ENCODE measurements at regions not wholly inside any gene's neighbourhood (a gene's known extent, or its start where the extent isn't known, plus 50 kb on each side); places are given as distances from the start of the nearest gene placed in this dataset.

DNA sequence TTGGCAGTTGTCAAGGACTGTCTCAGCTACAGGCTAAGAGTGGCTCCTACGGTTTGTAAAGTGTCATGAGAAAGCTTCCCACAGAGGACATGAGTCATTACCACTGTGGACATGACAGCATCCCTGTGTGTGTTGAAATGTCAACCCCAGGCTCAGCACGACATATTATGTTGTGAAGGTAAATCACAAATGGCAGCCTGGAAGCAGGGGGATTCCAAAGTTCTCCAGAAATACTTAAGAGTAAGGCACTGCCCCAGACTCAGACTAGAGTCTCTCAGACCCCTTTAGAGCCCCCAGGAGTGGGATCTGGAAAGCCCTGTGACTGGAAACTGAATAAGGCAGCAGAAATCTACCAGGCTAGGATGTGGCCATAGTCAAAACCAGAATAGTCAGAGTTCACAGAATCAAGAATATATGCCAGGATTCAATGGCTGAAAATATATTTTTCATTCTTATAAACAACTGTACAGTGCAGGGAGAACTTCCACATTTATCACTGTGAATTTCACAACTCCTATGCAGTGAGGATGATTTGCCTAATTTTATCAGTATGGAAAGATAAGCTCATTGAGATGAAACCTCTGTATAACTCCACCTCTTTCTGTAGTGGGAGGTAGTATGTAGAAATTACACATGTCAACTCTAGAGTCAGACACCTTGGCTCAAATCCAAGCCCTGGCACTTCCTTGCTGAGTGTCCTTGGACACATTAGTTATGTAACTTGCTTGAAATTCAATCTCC is 237.1 kb upstream of the CFAP20DC start:
- H3K4me1 ChIP-seq (replicated peaks in 1 of 2) = peaks cover 3 to 47% of the 10 kb centered on the region in 2 donors
- in situ Hi-C loops (cut with MboI; ENCODE audit: low pct_unique_long_range_greater_than_20kb in 2 of 9, low sequenced_read_pairs in 9 of 9, unreplicated experiment in 9 of 9) = no loop called here
- peak in 7 of 8 experiments; percentile 42 to 91 (median 77) for ATAC-seq (replicated peaks in 6 of 8)
- H3K4me3 ChIP-seq = no peak overlapping the region
- no peak overlapping the region for H3K27ac ChIP-seq
- WGBS, 10 experiments = 0 to 81% (median 37%) methylated on average over 1 to 2 of the region's 2 CpGs; no CpG with 5 or more reads in 4 of the 10 experiments

DNA sequence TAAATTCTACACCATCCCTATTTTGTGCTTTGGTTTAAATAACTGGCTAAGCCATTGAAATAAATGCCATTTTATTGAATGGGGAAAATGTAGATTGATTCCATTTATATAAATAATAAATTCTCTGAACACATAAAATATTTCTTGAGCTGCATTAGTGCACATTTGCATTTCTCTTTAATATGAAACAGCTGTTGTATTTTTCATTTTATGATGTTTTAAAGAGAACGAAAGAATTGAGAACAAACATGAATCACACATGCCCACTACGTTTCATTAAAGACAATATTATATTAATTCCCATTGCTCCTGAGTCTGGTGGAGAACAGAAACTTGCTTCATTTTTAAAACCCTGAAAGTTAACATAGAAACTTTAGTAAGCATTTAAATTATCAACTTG is 235.7 kb upstream of the CFAP20DC start:
- Histone ChIP-seq H3K4me3 (no peak overlapping the region), H3K4me1 (replicated peaks in 1 of 2) (peaks cover 3 to 47% of the 10 kb centered on the region in 2 donors), H3K27ac (no peak overlapping the region)
- WGBS, 10 experiments = 0 to 100% (median 88%) methylated on average over 1 to 2 of the region's 2 CpGs
- ATAC-seq (replicated peaks in 6 of 8) = peak in 2 of 8 experiments; percentile 13 to 52
- in situ Hi-C loops (cut with MboI; ENCODE audit: low pct_unique_long_range_greater_than_20kb in 2 of 9, low sequenced_read_pairs in 9 of 9, unreplicated experiment in 9 of 9) = no loop called here

DNA sequence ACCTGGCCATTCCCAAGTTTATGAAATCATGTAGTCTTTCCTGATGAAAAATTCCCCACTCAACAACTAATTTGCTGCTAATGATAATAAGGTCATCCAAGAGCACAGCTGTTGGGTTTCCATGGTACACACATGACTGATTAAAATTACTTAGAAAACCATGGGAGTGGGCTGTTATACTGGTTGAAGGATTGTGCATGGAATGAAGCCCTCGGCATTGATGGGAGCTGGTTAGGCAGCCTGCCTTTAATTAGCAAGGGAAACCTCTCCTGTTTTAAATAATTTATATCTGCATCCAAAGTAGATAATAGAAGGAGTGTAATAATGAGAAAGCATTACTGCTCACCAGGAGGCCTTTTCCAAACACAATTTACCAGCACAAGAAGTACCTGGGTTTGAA is 235.1 kb upstream of the CFAP20DC start:
- WGBS, 10 experiments = 0 to 75% (median 47%) methylated on average over 1 of the region's 1 CpG; no CpG with 5 or more reads in 2 of the 10 experiments
- peaks cover 3 to 40% of the 10 kb centered on the region in 2 donors for H3K4me1 ChIP-seq (replicated peaks in 1 of 2)

DNA sequence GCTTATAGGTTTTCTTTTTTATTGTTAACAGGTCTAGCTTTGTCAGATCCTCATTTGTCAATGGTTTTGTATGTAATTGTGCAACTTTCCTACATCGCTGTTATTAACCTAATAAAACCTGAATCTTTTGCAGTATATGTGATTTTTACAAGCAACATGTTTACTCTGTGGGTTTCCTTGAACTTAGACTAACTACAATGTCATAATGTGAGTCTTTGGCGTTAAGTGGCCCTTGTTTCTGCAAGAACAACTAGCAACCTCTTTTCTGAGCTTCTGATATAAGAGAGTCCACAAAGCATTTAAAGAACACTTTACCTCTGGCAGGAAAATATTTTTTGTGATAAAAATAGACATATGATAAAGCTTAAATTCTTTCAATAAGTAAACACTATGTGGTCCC is 230.3 kb upstream of the CFAP20DC start:
- no peak overlapping the region for H3K4me3 ChIP-seq
- peaks cover 3 to 12% of the 10 kb centered on the region in 2 donors for H3K4me1 ChIP-seq (replicated peaks in 1 of 2)
- in situ Hi-C loops (cut with MboI; ENCODE audit: low pct_unique_long_range_greater_than_20kb in 2 of 9, low sequenced_read_pairs in 9 of 9, unreplicated experiment in 9 of 9) = no loop called here
- no peak for ATAC-seq (replicated peaks in 6 of 8)
- WGBS, 10 experiments = 13 to 100% (median 100%) methylated on average over 1 to 2 of the region's 2 CpGs
- H3K27ac ChIP-seq = no peak overlapping the region

More for the DNA sequence above, 235.1 kb upstream of the CFAP20DC start:
- H3K27ac ChIP-seq = no peak overlapping the region
- in situ Hi-C loops (cut with MboI; ENCODE audit: low pct_unique_long_range_greater_than_20kb in 2 of 9, low sequenced_read_pairs in 9 of 9, unreplicated experiment in 9 of 9) = no loop called here
- peak in 3 of 8 experiments; percentile 36 to 50 (median 48) for ATAC-seq (replicated peaks in 6 of 8)
- no peak overlapping the region for H3K4me3 ChIP-seq

DNA sequence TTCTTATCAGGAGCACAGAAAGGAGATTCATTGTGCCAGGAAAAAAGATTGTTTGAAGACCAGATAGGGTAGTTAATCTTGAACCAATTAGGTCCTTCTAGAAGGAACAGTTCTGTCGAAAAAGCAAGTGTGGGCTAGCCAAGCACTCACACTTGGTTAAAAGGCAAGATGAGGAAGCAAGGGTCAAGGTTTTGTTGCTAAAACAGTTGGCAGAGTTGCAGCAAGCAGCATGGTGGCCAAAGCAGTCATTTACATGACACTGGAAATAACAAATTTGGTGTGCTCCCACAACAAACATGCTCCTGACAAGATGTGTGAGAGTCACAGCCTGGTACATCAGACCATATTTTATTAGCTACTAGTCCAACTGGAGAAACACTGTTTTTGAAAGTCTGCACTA is 228.0 kb upstream of the CFAP20DC start:
- H3K4me3 ChIP-seq = no peak overlapping the region
- WGBS, 10 experiments = 29 to 88% (median 45%) methylated on average over 1 of the region's 1 CpG; no CpG with 5 or more reads in 4 of the 10 experiments
- no peak for ATAC-seq (replicated peaks in 6 of 8)
- H3K4me1 ChIP-seq (replicated peaks in 1 of 2) = no peaks in the 10 kb centered on the region
- no peak overlapping the region for H3K27ac ChIP-seq
- in situ Hi-C loops (cut with MboI; ENCODE audit: low pct_unique_long_range_greater_than_20kb in 2 of 9, low sequenced_read_pairs in 9 of 9, unreplicated experiment in 9 of 9) = no loop called here

DNA sequence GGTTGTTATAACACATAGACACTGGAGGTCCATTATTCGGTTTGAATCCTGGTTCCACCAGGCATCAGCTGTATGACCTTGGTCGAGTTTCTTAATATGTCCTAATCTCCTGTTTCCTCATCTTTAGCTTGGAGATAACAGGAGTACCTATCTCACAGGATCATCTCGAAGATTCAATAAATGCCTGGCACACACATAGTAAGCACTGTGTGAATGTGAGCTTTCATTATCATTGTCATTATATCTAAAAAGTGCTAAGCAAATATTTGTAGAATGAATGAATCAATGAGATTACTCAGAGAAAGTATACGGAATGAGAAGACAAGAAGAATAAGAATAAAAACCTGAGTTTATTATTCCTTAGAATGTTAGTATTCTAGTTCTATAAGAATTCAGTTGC is 227.4 kb upstream of the CFAP20DC start:
- 29 to 100% (median 80%) methylated on average over 1 to 4 of the region's 4 CpGs for WGBS, 10 experiments
- ATAC-seq (replicated peaks in 6 of 8) = no peak
- Histone ChIP-seq H3K27ac (no peak overlapping the region), H3K4me1 (replicated peaks in 1 of 2) (no peaks in the 10 kb centered on the region), H3K4me3 (no peak overlapping the region)
- in situ Hi-C loops (cut with MboI; ENCODE audit: low pct_unique_long_range_greater_than_20kb in 2 of 9, low sequenced_read_pairs in 9 of 9, unreplicated experiment in 9 of 9) = no loop called here

DNA sequence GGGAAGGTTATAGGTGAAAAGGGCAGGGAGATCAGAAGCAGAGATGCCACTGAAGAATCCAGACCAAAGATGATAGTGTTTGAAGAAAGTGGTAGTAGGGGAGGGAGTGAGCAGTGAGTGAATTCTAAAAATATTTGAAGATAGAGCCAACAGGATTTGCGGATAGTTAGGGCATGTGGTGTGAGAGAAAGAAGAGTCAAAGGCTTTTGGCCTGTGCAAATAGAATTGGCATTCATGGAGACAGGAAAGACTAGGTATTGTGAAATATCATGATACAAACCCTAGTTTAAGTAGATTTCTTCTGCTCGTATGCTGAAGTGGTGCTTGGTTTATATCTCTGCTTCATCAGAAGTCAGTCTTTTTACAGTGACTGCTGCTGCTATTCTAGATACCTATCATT is 224.2 kb upstream of the CFAP20DC start:
- in situ Hi-C loops (cut with MboI; ENCODE audit: low pct_unique_long_range_greater_than_20kb in 2 of 9, low sequenced_read_pairs in 9 of 9, unreplicated experiment in 9 of 9) = no loop called here
- H3K4me1 ChIP-seq (replicated peaks in 1 of 2) = no peaks in the 10 kb centered on the region
- 68 to 100% (median 93%) methylated on average over 1 to 2 of the region's 2 CpGs for WGBS, 10 experiments
- no peak overlapping the region for H3K27ac ChIP-seq
- no peak for ATAC-seq (replicated peaks in 6 of 8)
- no peak overlapping the region for H3K4me3 ChIP-seq

DNA sequence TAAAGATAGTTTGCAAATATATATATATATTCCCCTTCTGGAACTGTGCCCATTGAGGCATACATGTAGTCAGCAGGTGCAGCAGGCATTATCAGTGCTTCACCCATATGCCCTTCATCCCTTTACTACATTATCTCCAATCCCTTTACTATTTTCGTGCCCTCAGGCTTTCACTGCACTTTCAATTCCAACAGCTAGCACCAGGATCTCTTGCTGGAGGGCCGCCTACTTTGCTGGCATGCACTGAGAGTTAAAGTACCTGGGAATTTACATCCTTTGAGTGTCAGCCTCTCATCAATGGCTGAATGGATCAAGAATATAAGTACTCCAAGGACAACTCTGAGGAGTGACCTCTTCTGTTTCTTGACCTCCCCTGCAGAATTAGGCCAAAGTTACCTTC is 222.1 kb upstream of the CFAP20DC start:
- Histone ChIP-seq H3K4me3 (no peak overlapping the region), H3K4me1 (replicated peaks in 1 of 2) (peaks cover 0 to 3% of the 10 kb centered on the region in 2 donors), H3K27ac (no peak overlapping the region)
- no peak for ATAC-seq (replicated peaks in 6 of 8)
- in situ Hi-C loops (cut with MboI; ENCODE audit: low pct_unique_long_range_greater_than_20kb in 2 of 9, low sequenced_read_pairs in 9 of 9, unreplicated experiment in 9 of 9) = no loop called here
- WGBS, 10 experiments = 60 to 100% (median 78%) methylated on average over 1 to 2 of the region's 2 CpGs; no CpG with 5 or more reads in 5 of the 10 experiments

DNA sequence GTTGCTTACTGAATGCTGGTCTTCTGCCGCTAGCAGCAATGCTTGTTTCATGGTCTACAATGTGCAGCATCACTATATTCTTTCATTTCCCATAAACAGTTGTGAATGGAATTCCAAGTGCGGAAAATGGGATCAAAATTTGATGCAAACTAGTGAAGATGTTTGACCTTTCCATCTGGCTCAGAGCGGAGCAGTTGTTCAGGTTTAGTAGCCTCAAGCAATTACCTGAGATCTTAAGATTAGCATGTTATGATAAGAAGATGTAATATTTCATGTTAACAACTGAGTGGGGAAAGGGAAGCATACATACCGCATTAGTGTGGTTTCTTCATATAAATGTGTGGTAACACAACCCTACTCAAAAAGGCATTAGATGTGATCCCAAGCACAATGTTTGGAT is 221.1 kb upstream of the CFAP20DC start:
- no peak for ATAC-seq (replicated peaks in 6 of 8)
- no peak overlapping the region for H3K27ac ChIP-seq
- no peak overlapping the region for H3K4me3 ChIP-seq
- WGBS, 10 experiments = 38 to 100% (median 97%) methylated on average over 1 to 4 of the region's 4 CpGs; no CpG with 5 or more reads in 1 of the 10 experiments
- peaks cover 0 to 3% of the 10 kb centered on the region in 2 donors for H3K4me1 ChIP-seq (replicated peaks in 1 of 2)
- in situ Hi-C loops (cut with MboI; ENCODE audit: low pct_unique_long_range_greater_than_20kb in 2 of 9, low sequenced_read_pairs in 9 of 9, unreplicated experiment in 9 of 9) = no loop called here

DNA sequence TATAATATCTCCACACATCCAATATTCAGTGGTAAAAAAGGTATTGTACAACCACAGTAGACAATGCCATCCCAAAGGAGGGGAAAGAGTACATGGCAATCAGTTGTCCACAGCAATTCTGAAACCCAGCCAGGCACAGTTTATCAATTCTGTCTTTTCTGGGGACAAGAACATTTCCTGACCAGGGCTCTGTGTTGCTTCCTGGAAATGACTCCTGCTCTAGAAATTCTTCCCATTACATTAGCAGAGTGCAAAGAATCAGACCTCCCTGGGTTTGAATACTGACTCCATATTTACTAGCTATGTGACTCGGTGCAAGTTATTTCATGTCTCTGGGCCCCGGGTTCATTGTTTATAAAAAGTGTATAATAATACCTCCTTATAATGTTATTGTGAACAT is 220.4 kb upstream of the CFAP20DC start:
- Histone ChIP-seq H3K4me3 (no peak overlapping the region), H3K27ac (no peak overlapping the region), H3K4me1 (replicated peaks in 1 of 2) (peaks cover 0 to 3% of the 10 kb centered on the region in 2 donors)
- 33 to 100% (median 70%) methylated on average over 1 to 2 of the region's 2 CpGs; no CpG with 5 or more reads in 4 of the 10 experiments for WGBS, 10 experiments
- ATAC-seq (replicated peaks in 6 of 8) = peak in 1 of 8 experiments; percentile 69
- in situ Hi-C loops (cut with MboI; ENCODE audit: low pct_unique_long_range_greater_than_20kb in 2 of 9, low sequenced_read_pairs in 9 of 9, unreplicated experiment in 9 of 9) = no loop called here

DNA sequence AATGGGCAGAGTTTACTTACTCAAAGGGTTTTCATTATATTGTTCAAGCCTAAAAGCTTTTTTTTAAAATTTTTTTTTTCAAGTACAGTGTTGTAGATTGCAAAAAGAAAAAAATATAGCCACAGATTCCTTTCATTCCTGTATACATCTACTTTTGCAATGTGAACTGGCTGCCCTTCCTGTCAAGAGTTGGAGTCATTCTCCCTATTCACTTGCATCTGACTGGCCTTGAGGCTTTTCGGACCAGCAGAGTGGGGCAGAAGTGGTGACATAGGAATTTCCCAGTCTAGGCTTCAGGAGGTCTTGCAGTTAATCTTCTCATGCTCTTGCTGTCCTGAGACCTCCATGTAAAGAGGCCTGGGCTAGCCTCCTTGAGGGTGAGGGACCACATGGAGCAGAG is 218.3 kb upstream of the CFAP20DC start:
- ATAC-seq (replicated peaks in 6 of 8) = peak in 2 of 8 experiments; percentile 29 to 32
- in situ Hi-C loops (cut with MboI; ENCODE audit: low pct_unique_long_range_greater_than_20kb in 2 of 9, low sequenced_read_pairs in 9 of 9, unreplicated experiment in 9 of 9) = no loop called here
- Histone ChIP-seq H3K27ac (no peak overlapping the region), H3K4me3 (no peak overlapping the region), H3K4me1 (replicated peaks in 1 of 2) (peaks cover 0 to 3% of the 10 kb centered on the region in 2 donors)
- 50 to 100% (median 100%) methylated on average over 1 of the region's 1 CpG; no CpG with 5 or more reads in 5 of the 10 experiments for WGBS, 10 experiments

DNA sequence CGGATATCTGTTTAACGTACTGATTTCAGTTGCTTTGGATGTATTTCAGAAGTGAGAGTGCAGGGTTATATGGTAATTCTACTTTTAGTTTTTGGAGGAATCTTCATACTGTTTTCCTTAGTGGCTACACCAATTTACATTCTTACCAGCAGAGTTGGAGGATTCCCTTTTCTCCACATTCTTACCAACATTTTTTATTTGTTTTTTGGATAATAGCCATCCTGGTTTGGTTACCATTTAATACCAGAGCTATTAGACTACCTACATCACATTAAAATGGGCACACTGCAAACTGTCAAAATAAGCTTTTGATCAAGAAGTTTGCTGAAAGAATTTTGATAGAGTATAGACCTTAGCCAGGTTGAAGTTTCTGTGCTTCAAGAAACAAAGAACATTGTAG is 217.2 kb upstream of the CFAP20DC start:
- H3K4me1 ChIP-seq (replicated peaks in 1 of 2) = peaks cover 0 to 3% of the 10 kb centered on the region in 2 donors
- no peak for ATAC-seq (replicated peaks in 6 of 8)
- H3K27ac ChIP-seq = no peak overlapping the region
- H3K4me3 ChIP-seq = no peak overlapping the region
- 100% methylated on average over 1 to 2 of the region's 2 CpGs; no CpG with 5 or more reads in 4 of the 10 experiments for WGBS, 10 experiments
- in situ Hi-C loops (cut with MboI; ENCODE audit: low pct_unique_long_range_greater_than_20kb in 2 of 9, low sequenced_read_pairs in 9 of 9, unreplicated experiment in 9 of 9) = no loop called here

DNA sequence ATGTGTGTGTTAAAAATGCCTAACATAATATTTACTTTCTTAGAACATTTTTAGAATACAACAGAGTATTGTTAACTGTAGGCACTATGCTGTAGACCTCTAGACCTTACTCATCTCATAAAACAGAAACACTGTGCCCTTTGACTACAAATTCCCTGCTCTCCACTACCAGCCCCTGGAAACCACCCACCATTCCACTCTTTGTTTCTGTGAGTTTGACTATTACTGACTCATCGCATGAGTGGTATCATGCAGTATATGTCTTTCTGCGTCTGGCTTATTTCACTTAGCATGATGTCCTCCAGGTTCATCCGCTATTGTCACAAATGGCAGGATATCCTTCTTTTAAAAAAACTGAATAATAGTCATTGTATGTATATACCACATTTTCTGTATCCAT is 216.7 kb upstream of the CFAP20DC start:
- ATAC-seq (replicated peaks in 6 of 8) = no peak
- H3K27ac ChIP-seq = no peak overlapping the region
- in situ Hi-C loops (cut with MboI; ENCODE audit: low pct_unique_long_range_greater_than_20kb in 2 of 9, low sequenced_read_pairs in 9 of 9, unreplicated experiment in 9 of 9) = no loop called here
- H3K4me3 ChIP-seq = no peak overlapping the region
- H3K4me1 ChIP-seq (replicated peaks in 1 of 2) = peaks cover 0 to 3% of the 10 kb centered on the region in 2 donors
- 76 to 100% (median 100%) methylated on average over 1 to 3 of the region's 3 CpGs; no CpG with 5 or more reads in 1 of the 10 experiments for WGBS, 10 experiments

DNA sequence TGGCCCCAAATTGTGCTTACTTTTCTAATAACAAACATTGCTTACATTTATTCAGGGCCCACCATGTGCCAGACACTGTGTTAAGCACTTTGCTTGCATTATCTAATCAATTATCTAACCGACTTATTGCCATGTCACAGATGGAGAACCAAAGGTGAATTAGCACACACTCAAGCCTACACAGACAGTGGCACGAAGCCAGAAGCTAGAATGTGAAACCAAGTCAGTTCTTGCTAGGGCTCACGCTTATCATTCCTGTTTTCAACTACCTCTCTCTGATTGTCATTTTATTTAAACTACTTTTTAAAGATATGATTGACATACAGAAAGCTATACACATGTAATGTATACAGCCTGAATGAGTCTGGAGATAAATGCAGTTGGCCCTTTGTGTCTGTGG is 215.7 kb upstream of the CFAP20DC start:
- Histone ChIP-seq H3K4me3 (no peak overlapping the region), H3K27ac (no peak overlapping the region), H3K4me1 (replicated peaks in 1 of 2) (peaks cover 0 to 3% of the 10 kb centered on the region in 2 donors)
- no peak for ATAC-seq (replicated peaks in 6 of 8)
- in situ Hi-C loops (cut with MboI; ENCODE audit: low pct_unique_long_range_greater_than_20kb in 2 of 9, low sequenced_read_pairs in 9 of 9, unreplicated experiment in 9 of 9) = no loop called here
- 54 to 93% (median 85%) methylated on average over 1 to 3 of the region's 3 CpGs; no CpG with 5 or more reads in 2 of the 10 experiments for WGBS, 10 experiments

Measured in motor neuron (in vitro differentiated cells).